Testis (tissue), 2 donors: ENCODE measurements at regions not wholly inside any gene's neighbourhood (a gene's known extent, or its start where the extent isn't known, plus 50 kb on each side); places are given as distances from the start of the nearest gene placed in this dataset.
A peak's percentile ranks its signal among the peaks of the same experiment; 100 is the strongest.

Experiments used
- DNase-seq: peaks from one replicate; pipeline ENCODE4 v3.0.0-alpha.2; 2019
- H3K27ac ChIP-seq, 2 donors: fragments of 200-600 bp; sonication (generic); one replicate each; pipeline ENCODE4 v1.5.1; 2019
- H3K27me3 ChIP-seq: fragments of 200-600 bp; sonication (generic); one replicate; pipeline ENCODE4 v1.5.1; 2019
- H3K36me3 ChIP-seq: fragments of 200-600 bp; sonication (generic); one replicate; pipeline ENCODE4 v1.5.1; 2017; ENCODE audit warnings: low read depth; ENCODE audit errors: missing control alignments
- H3K4me1 ChIP-seq: fragments of 200-600 bp; sonication (generic); one replicate; pipeline ENCODE4 v1.5.1; 2019
- H3K4me3 ChIP-seq, 2 donors: fragments of 200-600 bp; sonication (generic); one replicate each; pipeline ENCODE4 v1.5.1; 2017 to 2019
- H3K9me3 ChIP-seq: fragments of 200-600 bp; sonication (generic); one replicate; pipeline ENCODE4 v1.5.1; 2017
- CTCF ChIP-seq, 3 experiments: fragments of 450-650 bp in 2 of 3; fragments of 200-600 bp in 1 of 3; sonication (generic) in 1 of 3; IDR thresholded peaks; one replicate each; pipeline ENCODE4 v1.5.1; 2016 to 2019; ENCODE audit warnings: antibody characterized with exemption in 3 of 3, mild to moderate bottlenecking in 2 of 3, moderate library complexity in 1 of 3
- POLR2A ChIP-seq: fragments of 450-650 bp; IDR thresholded peaks from one replicate; pipeline ENCODE4 v1.6.1; 2017; ENCODE audit warnings: antibody characterized with exemption, mild to moderate bottlenecking, moderate library complexity
- WGBS, 2 donors: methylation state at CpG; one replicate each; pipeline ENCODE4 v1.1.5; 2018; 5-methylcytosine and 5-hydroxymethylcytosine counted together
- intact Hi-C: fragments of 100-400 bp; cut with DNase I; formaldehyde crosslinking; loops from one replicate; pipeline ENCODE4 v1.15.1; 2023; ENCODE audit warnings: low total_unique reads

GRCh38 chr20:43252761-43253160 lies 63.1 kb upstream of the PTPRT start:
- no peak overlapping the region for H3K27ac ChIP-seq
- no peaks in the 10 kb centered on the region for H3K9me3 ChIP-seq
- intact Hi-C loops = no loop called here
- H3K4me1 ChIP-seq = no peaks in the 10 kb centered on the region
- no peaks in the 10 kb centered on the region for H3K36me3 ChIP-seq
- no peak overlapping the region for H3K4me3 ChIP-seq
- no peaks in the 10 kb centered on the region for H3K27me3 ChIP-seq
- DNase-seq = no peak
- TF ChIP-seq POLR2A (no peak), CTCF (IDR thresholded peaks at IDR 0.05) (no peak)
- WGBS, 2 donors = 53 to 57% methylated on average over 4 of the region's 4 CpGs

GRCh38 chr20:43248341-43248740 lies 58.6 kb upstream of the PTPRT start:
- intact Hi-C loops = no loop called here
- H3K4me3 ChIP-seq = no peak overlapping the region
- H3K27me3 ChIP-seq = no peaks in the 10 kb centered on the region
- no peak for TF ChIP-seq POLR2A
- no peak for TF ChIP-seq CTCF (IDR thresholded peaks at IDR 0.05)
- DNase-seq = no peak
- H3K9me3 ChIP-seq = no peaks in the 10 kb centered on the region
- 83 to 85% methylated on average over 2 of the region's 2 CpGs for WGBS, 2 donors
- no peak overlapping the region for H3K27ac ChIP-seq
- H3K36me3 ChIP-seq = no peaks in the 10 kb centered on the region
- H3K4me1 ChIP-seq = no peaks in the 10 kb centered on the region

- no peak for DNase-seq
- no peaks in the 10 kb centered on the region for H3K9me3 ChIP-seq
- 51 to 71% methylated on average over 2 to 3 of the region's 3 CpGs for WGBS, 2 donors
- H3K4me3 ChIP-seq = no peak overlapping the region
- H3K27ac ChIP-seq = no peak overlapping the region
- no peaks in the 10 kb centered on the region for H3K4me1 ChIP-seq
- no peaks in the 10 kb centered on the region for H3K36me3 ChIP-seq
- intact Hi-C loops = no loop called here
- TF ChIP-seq CTCF (IDR thresholded peaks at IDR 0.05) (no peak), POLR2A (no peak)
- H3K27me3 ChIP-seq = no peaks in the 10 kb centered on the region
Measured at GRCh38 chr20:43247361-43247760, 57.7 kb upstream of the PTPRT start.

GRCh38 chr20:43244647-43245046 lies 54.9 kb upstream of the PTPRT start:
- no peaks in the 10 kb centered on the region for H3K27me3 ChIP-seq
- intact Hi-C loops = no loop called here
- WGBS, 2 donors = 75 to 88% methylated on average over 5 of the region's 5 CpGs
- no peak overlapping the region for H3K4me3 ChIP-seq
- no peaks in the 10 kb centered on the region for H3K4me1 ChIP-seq
- no peak for TF ChIP-seq CTCF (IDR thresholded peaks at IDR 0.05)
- TF ChIP-seq POLR2A = no peak
- DNase-seq = no peak
- no peaks in the 10 kb centered on the region for H3K36me3 ChIP-seq
- no peaks in the 10 kb centered on the region for H3K9me3 ChIP-seq
- H3K27ac ChIP-seq = no peak overlapping the region

- Histone ChIP-seq H3K4me1 (no peaks in the 10 kb centered on the region), H3K27me3 (no peaks in the 10 kb centered on the region), H3K27ac (no peak overlapping the region), H3K9me3 (no peaks in the 10 kb centered on the region), H3K4me3 (no peak overlapping the region), H3K36me3 (no peaks in the 10 kb centered on the region)
- WGBS, 2 donors = 73 to 77% methylated on average over 7 of the region's 7 CpGs
- intact Hi-C loops = no loop called here
- peak; percentile 61 for DNase-seq
- TF ChIP-seq POLR2A = no peak
- TF ChIP-seq CTCF (IDR thresholded peaks at IDR 0.05) = peak in 2 of 3 experiments; percentile 21 to 39
Measured at GRCh38 chr20:43243672-43244269, 54.1 kb upstream of the PTPRT start.
